Adrenal gland (tissue), 9 donors: ENCODE measurements at regions not wholly inside any gene's neighbourhood (a gene's known extent, or its start where the extent isn't known, plus 50 kb on each side); places are given as distances from the start of the nearest gene placed in this dataset.

Experiments
- DNase-seq, 7 donors: peaks; one replicate each; pipeline ENCODE4 v3.0.0-alpha.2; 2019 to 2020
- H3K27ac ChIP-seq, 5 donors: fragments of 200-600 bp; sonication (generic) in 4 of 5; 1 replicate in 3 of 5; 2 replicates in 2 of 5; pipeline versions ENCODE4 v1.5.1 to v1.8.0; 2016 to 2020; ENCODE audit warnings: mild to moderate bottlenecking in 1 of 5
- H3K27me3 ChIP-seq: fragments of 200-600 bp; 2 replicates; pipeline ENCODE4 v1.8.0; 2021
- H3K36me3 ChIP-seq, 2 donors: fragments of 200-600 bp; replicated peaks in 1 of 2; 1 replicate in 1 of 2; 2 replicates in 1 of 2; pipeline versions ENCODE4 v1.5.1 to v1.8.0; 2018 to 2022
- H3K4me1 ChIP-seq, 2 donors: fragments of 200-600 bp; replicated peaks in 1 of 2; 1 replicate in 1 of 2; 2 replicates in 1 of 2; pipeline versions ENCODE4 v1.5.1 to v1.8.0; 2018 to 2021
- H3K4me3 ChIP-seq, 4 donors: fragments of 200-600 bp; sonication (generic) in 3 of 4; one replicate each; pipeline ENCODE4 v1.5.1; 2016 to 2018
- H3K9me3 ChIP-seq, 3 donors: fragments of 200-600 bp; sonication (generic) in 1 of 3; replicated peaks in 1 of 3; 1 replicate in 2 of 3; 2 replicates in 1 of 3; pipeline versions ENCODE4 v1.5.1 to v1.8.0; 2016 to 2021
- CTCF ChIP-seq, 6 experiments: fragments of 450-650 bp in 4 of 6; fragments of 200-600 bp in 2 of 6; sonication (generic) in 1 of 6; IDR thresholded peaks; 1 replicate in 5 of 6; 2 replicates in 1 of 6; pipeline versions ENCODE4 v1.5.1 to v1.8.0; 2016 to 2021; ENCODE audit warnings: antibody characterized with exemption in 6 of 6, mild to moderate bottlenecking in 2 of 6, moderate library complexity in 1 of 6
- POLR2A ChIP-seq, 2 donors: fragments of 450-650 bp; IDR thresholded peaks; one replicate each; pipeline ENCODE4 v1.6.1; 2017; ENCODE audit warnings: antibody characterized with exemption in 2 of 2, mild to moderate bottlenecking in 2 of 2, moderate library complexity in 1 of 2
- WGBS, 4 donors: extraction: QIAGEN DNeasy Blood & Tissue Kit in 2 of 4; methylation state at CpG; one replicate each; pipeline versions ENCODE4 v1.1.5 to v1.1.7; 2013 to 2017; 5-methylcytosine and 5-hydroxymethylcytosine counted together
- intact Hi-C, 2 donors: fragments of 100-400 bp; cut with DNase I; formaldehyde crosslinking; loops; one replicate each; pipeline versions ENCODE4 v1.14.1 to v1.15.0; 2022 to 2023
- small RNA-seq, 2 donors: library from RNA; depleted of rRNA; stranded (forward); fragments of <200 nt; gene quantifications; one replicate each; pipeline ENCODE3, GENCODE V24; 2016
- donor health status: healthy with polysubstance abuse.
- donor health status: Bipolar disorder and iron deficiency.
- donor health status: DM: yes; HTN: yes; CAD: no.
- donor health status: DM: no; HTN: no; CAD: no.
- donor health status: DM: no; HTN: no; CAD: no.

DNA sequence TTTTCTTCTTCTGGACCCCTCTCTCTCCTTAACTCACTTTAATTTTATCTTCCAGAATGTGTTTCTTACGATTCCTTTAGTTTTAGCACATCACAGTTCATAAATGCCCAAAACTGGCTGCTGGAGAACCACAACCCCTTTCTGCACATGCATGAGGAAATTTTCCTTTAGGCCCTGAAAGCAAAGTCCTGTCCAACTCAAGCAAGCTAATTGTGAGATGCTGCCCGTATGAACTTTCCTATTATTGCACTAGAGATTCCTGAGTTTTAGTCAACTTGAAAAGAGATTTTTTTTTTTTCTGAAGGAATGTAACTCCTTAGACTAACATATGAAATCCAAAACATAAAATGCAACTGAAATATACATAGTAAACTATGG, 52.1 kb upstream of the DAB2 start:
- H3K36me3 ChIP-seq, result no peaks in the 10 kb centered on the region
- no peak overlapping the region for H3K27ac ChIP-seq
- H3K9me3 ChIP-seq, result no peaks in the 10 kb centered on the region
- no peak for DNase-seq
- no peak for TF ChIP-seq POLR2A (IDR thresholded peaks at IDR 0.05)
- TF ChIP-seq CTCF (IDR thresholded peaks at IDR 0.05), result no peak
- H3K27me3 ChIP-seq, result no peaks in the 10 kb centered on the region
- H3K4me3 ChIP-seq, result no peak overlapping the region
- H3K4me1 ChIP-seq, result peaks cover 14 to 30% of the 10 kb centered on the region in 2 donors
- 84 to 95% (median 90%) methylated on average over 2 of the region's 2 CpGs for WGBS, 4 donors
- intact Hi-C loops, result no loop called here

DNA sequence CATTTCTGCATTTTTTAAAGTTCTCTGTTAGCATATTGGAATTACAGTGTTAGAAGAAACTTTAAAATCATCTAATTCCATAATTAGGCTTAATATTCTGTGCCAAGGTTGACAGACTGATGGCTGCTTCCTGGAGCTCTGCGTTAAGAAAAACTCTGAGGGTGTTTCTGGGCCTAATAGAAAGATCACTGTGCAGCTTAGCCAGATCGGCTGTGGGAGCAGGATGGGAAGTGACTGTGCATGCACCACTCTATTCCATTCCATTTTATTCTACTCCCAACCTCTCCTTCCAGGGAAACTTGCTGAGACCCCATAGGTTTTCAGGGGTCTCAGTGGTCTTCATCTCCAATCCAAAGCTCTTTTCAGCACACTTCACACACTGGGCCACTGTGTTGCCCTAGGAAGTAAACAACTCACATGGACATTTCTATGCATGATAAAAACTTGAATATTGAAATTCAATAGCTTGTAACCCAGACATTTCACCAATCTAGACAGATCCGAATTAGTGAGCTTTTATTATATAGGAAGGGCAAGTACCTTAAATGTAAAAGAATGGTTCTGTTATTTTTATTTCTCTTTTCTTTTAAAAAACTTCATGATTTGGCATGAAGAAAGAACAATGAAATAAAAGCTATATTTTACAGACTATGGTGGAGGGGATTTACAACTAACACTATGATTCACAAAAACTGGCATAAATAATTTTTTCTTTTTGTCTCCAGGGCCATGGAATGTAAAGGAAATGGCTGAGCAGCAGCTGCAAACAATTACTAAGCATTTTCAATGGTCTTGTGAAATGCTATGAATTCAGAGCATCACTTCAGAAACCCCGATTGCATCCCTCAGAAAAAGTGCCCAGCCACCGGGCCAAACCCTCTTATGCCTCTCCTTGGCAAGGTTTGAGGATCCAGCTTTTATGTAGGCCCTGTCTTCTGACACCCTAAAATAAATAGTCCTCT, 51.4 kb upstream of the DAB2 start:
- Histone ChIP-seq H3K4me1 (peaks cover 14 to 30% of the 10 kb centered on the region in 2 donors), H3K36me3 (no peaks in the 10 kb centered on the region), H3K4me3 (no peak overlapping the region), H3K9me3 (no peaks in the 10 kb centered on the region), H3K27me3 (no peaks in the 10 kb centered on the region), H3K27ac (no peak overlapping the region)
- no peak for TF ChIP-seq POLR2A (IDR thresholded peaks at IDR 0.05)
- TF ChIP-seq CTCF (IDR thresholded peaks at IDR 0.05), result no peak
- intact Hi-C loops, result no loop called here
- DNase-seq, result no peak
- 66 to 77% (median 68%) methylated on average over 5 of the region's 5 CpGs for WGBS, 4 donors

DNA sequence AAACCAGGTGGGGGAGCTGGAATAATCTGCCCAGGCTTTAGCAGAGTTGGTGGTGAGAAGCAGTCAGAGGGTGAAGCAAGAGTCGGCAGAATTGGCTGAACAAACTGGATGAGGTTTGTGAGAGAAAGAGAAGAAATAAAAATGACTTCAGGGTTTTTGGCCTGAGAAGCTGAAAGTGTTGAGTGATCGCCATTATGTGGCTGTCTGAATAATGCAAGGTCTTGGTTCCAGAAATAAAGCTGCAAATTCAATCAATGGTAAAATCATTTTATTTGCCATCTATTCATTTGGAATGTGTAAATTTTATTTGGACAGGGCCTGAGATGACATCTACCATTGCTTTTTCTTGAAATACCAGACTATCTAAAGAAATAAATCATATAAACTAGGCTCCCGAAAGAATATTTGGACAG, 50.4 kb upstream of the DAB2 start:
- intact Hi-C loops, result no loop called here
- H3K4me3 ChIP-seq, result no peak overlapping the region
- no peak for DNase-seq
- TF ChIP-seq CTCF (IDR thresholded peaks at IDR 0.05), result no peak
- TF ChIP-seq POLR2A (IDR thresholded peaks at IDR 0.05), result no peak
- H3K27me3 ChIP-seq, result no peaks in the 10 kb centered on the region
- no peaks in the 10 kb centered on the region for H3K36me3 ChIP-seq
- no peak overlapping the region for H3K27ac ChIP-seq
- H3K9me3 ChIP-seq, result no peaks in the 10 kb centered on the region
- WGBS, 4 donors, result 70 to 76% (median 71%) methylated on average over 3 of the region's 3 CpGs
- peaks cover 7 to 30% of the 10 kb centered on the region in 2 donors for H3K4me1 ChIP-seq

Small RNA genes lying in the stretch of these regions (small RNA-seq; reads per million reads assigned to genes)
- gene RNU1-150P, result 0 reads per million in 2 donors
